GM23338 (cell line): ENCODE measurements at regions not wholly inside any gene's neighbourhood (a gene's known extent, or its start where the extent isn't known, plus 50 kb on each side); places are given as distances from the start of the nearest gene placed in this dataset.

Experiments
- ATAC-seq: fragments of 200-7000 bp; cut with Tn5 transposase; 3 replicates; pipeline ENCODE4 v1.9.1; 2020
- DNase-seq: peaks from one replicate; pipeline ENCODE4 v3.0.0-alpha.2; 2015; ENCODE audit warnings: low spot score
- H2AFZ ChIP-seq: fragments of 200-600 bp; sonication (generic); 2 replicates; pipeline ENCODE4 v1.8.0; 2016; ENCODE audit warnings: antibody characterized with exemption, mild to moderate bottlenecking, moderate library complexity
- H3F3A ChIP-seq: fragments of 200-600 bp; sonication (generic); replicated peaks from 2 replicates; pipeline ENCODE4 v1.8.0; 2017; ENCODE audit warnings: antibody characterized with exemption, mixed run types, low read depth
- H3K27ac ChIP-seq: fragments of 200-600 bp; sonication (generic); 2 replicates; pipeline ENCODE4 v1.6.1; 2016; ENCODE audit warnings: low read depth
- H3K27me3 ChIP-seq: fragments of 200-600 bp; sonication (generic); 2 replicates; pipeline ENCODE4 v1.8.0; 2016; ENCODE audit warnings: mild to moderate bottlenecking, mixed run types, moderate library complexity; ENCODE audit not compliant: insufficient read depth
- H3K36me3 ChIP-seq: fragments of 200-600 bp; sonication (generic); 2 replicates; pipeline ENCODE4 v1.8.0; 2016; ENCODE audit warnings: mild to moderate bottlenecking; ENCODE audit not compliant: insufficient read depth
- H3K4me1 ChIP-seq: fragments of 200-600 bp; sonication (generic); 2 replicates; pipeline ENCODE4 v1.8.0; 2016; ENCODE audit warnings: mild to moderate bottlenecking, moderate library complexity; ENCODE audit not compliant: insufficient read depth
- H3K4me2 ChIP-seq: fragments of 200-600 bp; sonication (generic); 2 replicates; pipeline ENCODE4 v1.7.1; 2017; ENCODE audit warnings: mixed run types
- H3K4me3 ChIP-seq: fragments of 200-600 bp; sonication (generic); 2 replicates; pipeline ENCODE4 v1.6.1; 2016; ENCODE audit warnings: mixed run types
- H3K79me2 ChIP-seq: fragments of 200-600 bp; sonication (generic); replicated peaks from 2 replicates; pipeline ENCODE4 v1.8.0; 2017; ENCODE audit warnings: mild to moderate bottlenecking; ENCODE audit not compliant: insufficient read depth
- H3K9me2 ChIP-seq: fragments of 200-600 bp; sonication (generic); 2 replicates; pipeline ENCODE4 v1.8.0; 2017; ENCODE audit not compliant: insufficient read depth
- H4K20me1 ChIP-seq: fragments of 200-600 bp; sonication (generic); replicated peaks from 2 replicates; pipeline ENCODE4 v1.8.0; 2017; ENCODE audit warnings: mild to moderate bottlenecking; ENCODE audit not compliant: insufficient read depth
- H3K27ac Mint-ChIP-seq: 2 replicates; pipeline ENCODE4 v1.8.0; 2020; ENCODE audit warnings: inconsistent platforms, mild to moderate bottlenecking, moderate library complexity, mixed read lengths
- H3K27me3 Mint-ChIP-seq: 3 replicates; pipeline ENCODE4 v1.8.0; 2022; ENCODE audit warnings: low read depth, mild to moderate bottlenecking, moderate library complexity, mixed read lengths, inconsistent platforms; ENCODE audit not compliant: insufficient read depth, poor library complexity
- H3K36me3 Mint-ChIP-seq: 3 replicates; pipeline ENCODE4 v1.8.0; 2021; ENCODE audit warnings: low read depth, mild to moderate bottlenecking, inconsistent platforms, moderate library complexity, mixed read lengths
- H3K4me1 Mint-ChIP-seq: 3 replicates; pipeline ENCODE4 v1.8.0; 2020; ENCODE audit warnings: mild to moderate bottlenecking, inconsistent platforms, mixed read lengths
- H3K4me3 Mint-ChIP-seq: 3 replicates; pipeline ENCODE4 v1.8.0; 2021; ENCODE audit warnings: moderate library complexity, mild to moderate bottlenecking, inconsistent platforms, mixed read lengths
- H3K9me3 Mint-ChIP-seq: 3 replicates; pipeline ENCODE4 v1.8.0; 2020; ENCODE audit warnings: moderate library complexity, mild to moderate bottlenecking, inconsistent platforms, mixed read lengths
- EZH2 ChIP-seq: fragments of 200-600 bp; sonication (generic); IDR thresholded peaks from one replicate; pipeline ENCODE4 v1.8.0; 2017; ENCODE audit warnings: antibody characterized with exemption, mild to moderate bottlenecking, low read depth; ENCODE audit not compliant: unreplicated experiment
- EZH2phosphoT487 ChIP-seq: fragments of 200-600 bp; sonication (generic); IDR thresholded peaks from one replicate; pipeline ENCODE4 v1.8.1; 2018; ENCODE audit warnings: antibody characterized with exemption; ENCODE audit not compliant: unreplicated experiment
- JUNB ChIP-seq: IDR thresholded peaks from one replicate; pipeline ENCODE4 v1.6.1; 2016; ENCODE audit warnings: antibody characterized with exemption; ENCODE audit not compliant: unreplicated experiment
- REST ChIP-seq: IDR thresholded peaks from one replicate; pipeline ENCODE4 v1.6.1; 2018; ENCODE audit warnings: antibody characterized with exemption; ENCODE audit not compliant: unreplicated experiment
- ZNF114 ChIP-seq: fragments of 250-450 bp; sonication (Bioruptor Pico); IDR thresholded peaks from 2 replicates; pipeline ENCODE4 v1.5.0; 2020; ENCODE audit warnings: mild to moderate bottlenecking, moderate library complexity
- ZNF462 ChIP-seq: fragments of 250-450 bp; sonication (Bioruptor Pico); IDR thresholded peaks from 2 replicates; pipeline ENCODE4 v1.5.0; 2020; ENCODE audit warnings: mild to moderate bottlenecking, moderate library complexity

- no peak for TF ChIP-seq JUNB
- no peak for TF ChIP-seq ZNF114 (CRISPR knock-in tag)
Measured at GRCh38 chr3:164306042-164306441, 772.3 kb downstream of the SI start (continued).

- TF ChIP-seq EZH2phosphoT487 (no peak), ZNF462 (no peak), REST (no peak), EZH2 (no peak), ZNF114 (CRISPR knock-in tag) (no peak)
- Mint-ChIP-seq H3K27me3 (peaks cover 4% of the 10 kb centered on the region), H3K27ac (no peak overlapping the region), H3K4me1 (no peaks in the 10 kb centered on the region), H3K36me3 (peaks cover 5% of the 10 kb centered on the region; the same call in 2 of the 3 replicates), H3K9me3 (peaks cover 10% of the 10 kb centered on the region), H3K4me3 (no peak overlapping the region)
- Histone ChIP-seq H3F3A (no peaks in the 10 kb centered on the region), H3K4me1 (no peaks in the 10 kb centered on the region), H3K27ac (no peak overlapping the region), H4K20me1 (no peaks in the 10 kb centered on the region), H3K27me3 (no peaks in the 10 kb centered on the region), H3K4me2 (no peak overlapping the region), H3K4me3 (no peak overlapping the region), H3K9me2 (peaks cover 9% of the 10 kb centered on the region; the same call in 1 of the 2 replicates), H3K36me3 (no peaks in the 10 kb centered on the region), H2AFZ (no peak overlapping the region), H3K79me2 (no peaks in the 10 kb centered on the region)
- ATAC-seq (no peak), DNase-seq (no peak)
Measured at GRCh38 chr3:164303894-164304293, 774.4 kb downstream of the SI start.
